ENCODE measurements at regions not wholly inside any gene's neighbourhood (a gene's known extent, or its start where the extent isn't known, plus 50 kb on each side); places are given as distances from the start of the nearest gene placed in this dataset.
A peak's percentile ranks its signal among the peaks of the same experiment; 100 is the strongest.

DNA sequence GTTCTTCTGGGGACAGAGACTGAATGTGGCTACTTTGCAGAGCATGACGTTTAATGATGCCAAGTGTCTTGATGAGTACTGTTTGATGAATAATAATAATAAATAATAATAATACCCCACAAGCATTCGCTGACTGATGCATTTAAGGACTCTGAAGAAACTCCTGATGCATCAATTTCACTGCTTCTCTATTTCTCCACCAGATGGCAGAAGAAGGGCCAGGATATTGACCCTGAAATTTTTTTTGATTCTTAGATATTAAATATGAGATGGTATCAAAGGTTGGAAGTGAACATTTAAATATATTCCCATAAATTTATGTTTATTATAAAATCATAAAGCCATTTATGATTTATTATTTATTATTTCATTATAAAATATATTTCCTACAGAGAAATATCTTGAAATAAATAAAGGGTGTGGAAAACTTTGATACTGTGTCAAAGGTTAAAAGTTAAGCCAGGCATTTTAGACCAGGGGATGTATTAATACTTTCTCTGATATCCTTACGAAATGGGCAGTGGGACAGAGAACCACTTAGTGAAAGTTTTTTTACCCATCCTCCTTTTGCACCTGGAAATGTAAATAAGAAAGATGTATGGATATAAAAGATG is 170.9 kb downstream of the LACC1 start:
- peak; percentile 62 for DNase-seq
- Histone ChIP-seq H3K27me3 (replicated peaks; ENCODE audit: insufficient read depth) (peaks cover 37% of the 10 kb centered on the region), H3K36me3 (ENCODE audit: low read depth) (no peaks in the 10 kb centered on the region), H3K4me3 (no peak overlapping the region), H3K27ac (no peak overlapping the region), H3F3A (ENCODE audit: insufficient read depth) (no peaks in the 10 kb centered on the region), H3K4me1 (ENCODE audit: insufficient read depth) (no peaks in the 10 kb centered on the region), H4K20me1 (ENCODE audit: insufficient read depth) (no peaks in the 10 kb centered on the region), H3K9me3 (ENCODE audit: low read depth) (no peaks in the 10 kb centered on the region), H3K79me2 (ENCODE audit: insufficient read depth) (no peaks in the 10 kb centered on the region), H3K4me2 (ENCODE audit: unreplicated experiment) (no peak overlapping the region), H3K9ac (no peak overlapping the region), H3K9me2 (ENCODE audit: insufficient read depth) (no peaks in the 10 kb centered on the region), H2AFZ (no peak overlapping the region)
- in situ Hi-C loops (cut with MboI): loop anchor here (10.0 kb wide), 1 partner anchor 384 kb away; no protein-coding TSS in a partner anchor
- TF ChIP-seq EZH2phosphoT487 (IDR thresholded peaks at IDR 0.05; ENCODE audit: insufficient read depth, low read depth): no peak
- TF ChIP-seq EZH2 (IDR thresholded peaks at IDR 0.05; ENCODE audit: insufficient read depth, poor library complexity, severe bottlenecking): no peak
- WGBS, 2 experiments (ENCODE audit: low coverage in 1 of 2, low lambda C conversion rate in 2 of 2, missing lambda C conversion rate in 2 of 2): 2 to 7% methylated on average over 3 of the region's 3 CpGs

DNA sequence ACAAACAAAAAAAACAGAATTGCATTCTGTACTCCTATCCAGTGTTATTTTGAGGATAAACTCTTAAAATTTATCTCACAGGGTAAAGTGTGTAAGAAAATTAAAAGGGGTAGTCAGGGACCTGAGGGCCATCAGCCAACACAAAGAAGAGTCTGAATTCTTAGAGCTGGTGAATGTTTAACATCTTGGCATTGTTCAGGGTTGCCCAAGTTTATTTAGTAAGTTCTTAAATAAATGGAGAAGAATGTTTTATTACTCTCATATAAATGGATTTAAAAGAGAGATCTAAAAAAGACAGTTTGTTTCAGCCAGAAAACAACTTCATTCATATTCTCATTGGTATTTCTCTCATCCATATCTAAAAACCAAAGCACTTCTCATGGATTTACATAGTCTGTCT is 171.7 kb downstream of the LACC1 start:
- Histone ChIP-seq H3K27ac (no peak overlapping the region), H4K20me1 (ENCODE audit: insufficient read depth) (no peaks in the 10 kb centered on the region), H3K9me2 (ENCODE audit: insufficient read depth) (no peaks in the 10 kb centered on the region), H3F3A (ENCODE audit: insufficient read depth) (no peaks in the 10 kb centered on the region), H2AFZ (no peak overlapping the region), H3K9me3 (ENCODE audit: low read depth) (no peaks in the 10 kb centered on the region), H3K27me3 (replicated peaks; ENCODE audit: insufficient read depth) (peaks cover 30% of the 10 kb centered on the region), H3K4me1 (ENCODE audit: insufficient read depth) (no peaks in the 10 kb centered on the region), H3K79me2 (ENCODE audit: insufficient read depth) (no peaks in the 10 kb centered on the region), H3K9ac (no peak overlapping the region), H3K36me3 (ENCODE audit: low read depth) (no peaks in the 10 kb centered on the region), H3K4me2 (ENCODE audit: unreplicated experiment) (no peak overlapping the region), H3K4me3 (no peak overlapping the region)
- in situ Hi-C loops (cut with MboI): loop anchor here (10.0 kb wide), 1 partner anchor 383 kb away; no protein-coding TSS in a partner anchor
- TF ChIP-seq EZH2 (IDR thresholded peaks at IDR 0.05; ENCODE audit: insufficient read depth, poor library complexity, severe bottlenecking): no peak
- TF ChIP-seq EZH2phosphoT487 (IDR thresholded peaks at IDR 0.05; ENCODE audit: insufficient read depth, low read depth): no peak
- no peak for DNase-seq

DNA sequence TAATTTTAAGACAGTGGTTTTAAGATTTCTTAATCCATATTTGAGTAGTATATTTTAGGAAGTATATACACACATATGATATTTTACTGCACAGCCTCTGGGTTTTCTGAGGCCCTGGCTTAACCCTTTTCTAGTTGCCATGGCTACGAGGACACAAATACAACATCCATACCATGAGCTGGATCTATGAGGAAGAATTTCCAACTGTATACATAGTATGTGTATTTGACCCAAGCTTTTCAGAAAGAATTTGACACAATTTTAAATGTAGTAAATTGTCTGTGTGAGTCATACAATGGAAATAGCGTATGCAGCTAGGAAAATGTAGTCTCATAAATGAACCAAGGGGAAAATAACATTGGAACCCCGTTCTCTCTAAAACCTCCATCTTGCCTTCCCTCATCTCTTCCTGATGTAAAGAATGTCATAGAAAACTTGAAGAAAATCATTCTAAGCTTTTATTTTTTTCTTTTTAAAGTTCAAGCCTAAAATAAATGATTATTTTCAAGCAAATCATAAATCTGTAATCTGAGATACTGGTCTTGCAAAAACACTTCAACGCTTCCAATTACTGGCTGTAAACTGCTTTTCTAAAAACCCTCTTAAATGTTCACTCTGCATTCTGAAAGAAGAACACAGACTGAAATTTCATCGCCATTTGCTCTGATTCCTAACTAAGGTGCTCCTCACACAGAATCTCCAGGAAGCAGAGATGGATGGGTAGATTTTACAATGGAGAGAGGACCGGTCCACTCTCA is 172.4 kb downstream of the LACC1 start:
- H3K4me3 ChIP-seq: no peak overlapping the region
- H2AFZ ChIP-seq: 0 out of 2 replicates have a peak overlapping the region, but pooled peaks have one; percentile 22
- H3K9ac ChIP-seq: no peak overlapping the region
- TF ChIP-seq EZH2 (IDR thresholded peaks at IDR 0.05; ENCODE audit: insufficient read depth, poor library complexity, severe bottlenecking) (no peak), EZH2phosphoT487 (IDR thresholded peaks at IDR 0.05; ENCODE audit: insufficient read depth, low read depth) (no peak)
- no peaks in the 10 kb centered on the region for H4K20me1 ChIP-seq (ENCODE audit: insufficient read depth)
- no peak overlapping the region for H3K27ac ChIP-seq
- no peaks in the 10 kb centered on the region for H3K4me1 ChIP-seq (ENCODE audit: insufficient read depth)
- H3F3A ChIP-seq (ENCODE audit: insufficient read depth): no peaks in the 10 kb centered on the region
- in situ Hi-C loops (cut with MboI): loop anchor here (10.0 kb wide), 1 partner anchor 383 kb away; no protein-coding TSS in a partner anchor
- H3K79me2 ChIP-seq (ENCODE audit: insufficient read depth): no peaks in the 10 kb centered on the region
- H3K36me3 ChIP-seq (ENCODE audit: low read depth): no peaks in the 10 kb centered on the region
- peak; percentile 9 for DNase-seq
- no peak overlapping the region for H3K4me2 ChIP-seq (ENCODE audit: unreplicated experiment)
- peaks cover 29% of the 10 kb centered on the region for H3K27me3 ChIP-seq (replicated peaks; ENCODE audit: insufficient read depth)
- H3K9me3 ChIP-seq (ENCODE audit: low read depth): no peaks in the 10 kb centered on the region
- H3K9me2 ChIP-seq (ENCODE audit: insufficient read depth): no peaks in the 10 kb centered on the region
- WGBS, 2 experiments (ENCODE audit: low coverage in 1 of 2, low lambda C conversion rate in 2 of 2, missing lambda C conversion rate in 2 of 2): 69 to 74% methylated on average over 6 of the region's 6 CpGs

DNA sequence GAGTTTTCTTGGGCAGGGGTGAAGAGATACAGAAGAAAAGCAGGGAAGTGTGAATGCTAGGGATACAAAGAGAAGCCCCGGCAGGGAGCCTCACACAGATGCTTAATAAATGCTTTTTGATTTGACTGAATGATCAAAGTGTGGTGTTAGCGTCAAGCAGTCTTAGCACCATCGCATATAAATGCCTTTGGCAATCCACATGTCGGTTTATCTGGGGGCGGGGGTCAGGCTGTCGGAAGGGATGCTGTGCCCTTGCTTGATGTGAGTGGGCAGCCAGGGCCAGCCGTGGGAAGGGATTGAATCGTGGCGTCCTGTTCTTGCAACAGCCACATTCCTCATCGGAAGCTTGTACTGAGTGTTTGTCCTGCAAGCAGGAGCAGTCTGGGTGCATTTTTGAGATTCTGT is 173.1 kb downstream of the LACC1 start:
- no peaks in the 10 kb centered on the region for H3K79me2 ChIP-seq (ENCODE audit: insufficient read depth)
- WGBS, 2 experiments (ENCODE audit: low coverage in 1 of 2, low lambda C conversion rate in 2 of 2, missing lambda C conversion rate in 2 of 2): 42 to 48% methylated on average over 10 of the region's 10 CpGs
- no peaks in the 10 kb centered on the region for H3K36me3 ChIP-seq (ENCODE audit: low read depth)
- H3K9me2 ChIP-seq (ENCODE audit: insufficient read depth): no peaks in the 10 kb centered on the region
- no peak overlapping the region for H3K4me2 ChIP-seq (ENCODE audit: unreplicated experiment)
- no peak overlapping the region for H3K4me3 ChIP-seq
- DNase-seq: peak; percentile 10
- no peak overlapping the region for H3K9ac ChIP-seq
- no peaks in the 10 kb centered on the region for H3K9me3 ChIP-seq (ENCODE audit: low read depth)
- H3K4me1 ChIP-seq (ENCODE audit: insufficient read depth): no peaks in the 10 kb centered on the region
- 0 out of 2 replicates have a peak overlapping the region, but pooled peaks have one; percentile 22 for H2AFZ ChIP-seq
- no peaks in the 10 kb centered on the region for H4K20me1 ChIP-seq (ENCODE audit: insufficient read depth)
- no peak overlapping the region for H3K27ac ChIP-seq
- no peaks in the 10 kb centered on the region for H3F3A ChIP-seq (ENCODE audit: insufficient read depth)
- peaks cover 28% of the 10 kb centered on the region for H3K27me3 ChIP-seq (replicated peaks; ENCODE audit: insufficient read depth)
- in situ Hi-C loops (cut with MboI): loop anchor here (10.0 kb wide), 1 partner anchor 382 kb away; no protein-coding TSS in a partner anchor
- TF ChIP-seq EZH2phosphoT487 (IDR thresholded peaks at IDR 0.05; ENCODE audit: insufficient read depth, low read depth) (no peak), EZH2 (IDR thresholded peaks at IDR 0.05; ENCODE audit: insufficient read depth, poor library complexity, severe bottlenecking) (no peak)

Measured in GM23248 (cell line).